Osteocyte (in vitro differentiated cells): ENCODE measurements at regions not wholly inside any gene's neighbourhood (a gene's known extent, or its start where the extent isn't known, plus 50 kb on each side); places are given as distances from the start of the nearest gene placed in this dataset.
A peak's percentile ranks its signal among the peaks of the same experiment; 100 is the strongest.
"Not testable (repeated sequence)": the region's sequence is repeated elsewhere in the genome, so short reads cannot be mapped to it uniquely, and the experiment has no call there.

Source experiments
- DNase-seq: peaks from one replicate; pipeline ENCODE4 v3.0.0; 2021; ENCODE audit warnings: mixed read lengths; ENCODE audit not compliant: unreplicated experiment; ENCODE audit errors: extremely low spot score
- H3K27ac Mint-ChIP-seq: one replicate; pipeline ENCODE4 v1.8.0; 2021; ENCODE audit warnings: mild to moderate bottlenecking, mixed read lengths; ENCODE audit not compliant: unreplicated experiment
- H3K27me3 Mint-ChIP-seq: one replicate; pipeline ENCODE4 v1.8.0; 2021; ENCODE audit warnings: mixed read lengths; ENCODE audit not compliant: unreplicated experiment
- H3K36me3 Mint-ChIP-seq: one replicate; pipeline ENCODE4 v1.8.0; 2021; ENCODE audit warnings: mixed read lengths; ENCODE audit not compliant: unreplicated experiment
- H3K4me1 Mint-ChIP-seq: one replicate; pipeline ENCODE4 v1.8.0; 2021; ENCODE audit warnings: mixed read lengths; ENCODE audit not compliant: unreplicated experiment
- H3K4me3 Mint-ChIP-seq: one replicate; pipeline ENCODE4 v1.8.0; 2021; ENCODE audit warnings: mild to moderate bottlenecking, moderate library complexity, mixed read lengths; ENCODE audit not compliant: unreplicated experiment
- H3K9me3 Mint-ChIP-seq: one replicate; pipeline ENCODE4 v1.8.0; 2021; ENCODE audit warnings: mixed read lengths; ENCODE audit not compliant: unreplicated experiment
- TF ChIP-seq, protein P1 (sequence below): fragments of 200-600 bp; sonication (generic); IDR thresholded peaks from 2 replicates; pipeline ENCODE4 v1.5.0; 2021; ENCODE audit warnings: antibody characterized with exemption, mild to moderate bottlenecking, moderate library complexity

DNA sequence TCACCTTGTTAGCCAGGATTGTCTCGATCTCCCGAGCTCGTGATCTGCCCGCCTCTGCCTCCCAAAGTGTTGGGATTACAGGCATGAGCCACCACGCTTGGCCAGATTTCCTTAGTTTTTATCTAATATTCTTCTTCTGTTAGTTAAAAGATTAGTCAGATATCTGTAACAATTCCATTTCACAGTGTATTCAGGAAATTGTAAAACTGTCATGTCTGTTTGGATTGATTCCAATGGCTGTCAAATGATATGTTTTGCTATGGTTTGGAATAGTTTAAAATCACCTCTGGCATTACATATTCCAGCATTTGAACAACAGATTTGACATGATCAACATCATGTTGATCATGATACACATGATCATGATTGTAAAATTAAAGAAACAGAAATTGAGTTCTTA, 193.6 kb upstream of the DAB2 start:
- Mint-ChIP-seq H3K4me1 (peaks cover 43% of the 10 kb centered on the region), H3K4me3 (no peak overlapping the region), H3K36me3 (no peaks in the 10 kb centered on the region), H3K9me3 (no peaks in the 10 kb centered on the region), H3K27ac (peak overlapping the region; percentile 31), H3K27me3 (no peaks in the 10 kb centered on the region)
- TF ChIP-seq, protein P1, sequence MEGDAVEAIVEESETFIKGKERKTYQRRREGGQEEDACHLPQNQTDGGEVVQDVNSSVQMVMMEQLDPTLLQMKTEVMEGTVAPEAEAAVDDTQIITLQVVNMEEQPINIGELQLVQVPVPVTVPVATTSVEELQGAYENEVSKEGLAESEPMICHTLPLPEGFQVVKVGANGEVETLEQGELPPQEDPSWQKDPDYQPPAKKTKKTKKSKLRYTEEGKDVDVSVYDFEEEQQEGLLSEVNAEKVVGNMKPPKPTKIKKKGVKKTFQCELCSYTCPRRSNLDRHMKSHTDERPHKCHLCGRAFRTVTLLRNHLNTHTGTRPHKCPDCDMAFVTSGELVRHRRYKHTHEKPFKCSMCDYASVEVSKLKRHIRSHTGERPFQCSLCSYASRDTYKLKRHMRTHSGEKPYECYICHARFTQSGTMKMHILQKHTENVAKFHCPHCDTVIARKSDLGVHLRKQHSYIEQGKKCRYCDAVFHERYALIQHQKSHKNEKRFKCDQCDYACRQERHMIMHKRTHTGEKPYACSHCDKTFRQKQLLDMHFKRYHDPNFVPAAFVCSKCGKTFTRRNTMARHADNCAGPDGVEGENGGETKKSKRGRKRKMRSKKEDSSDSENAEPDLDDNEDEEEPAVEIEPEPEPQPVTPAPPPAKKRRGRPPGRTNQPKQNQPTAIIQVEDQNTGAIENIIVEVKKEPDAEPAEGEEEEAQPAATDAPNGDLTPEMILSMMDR = no peak
- DNase-seq = no peak

DNA sequence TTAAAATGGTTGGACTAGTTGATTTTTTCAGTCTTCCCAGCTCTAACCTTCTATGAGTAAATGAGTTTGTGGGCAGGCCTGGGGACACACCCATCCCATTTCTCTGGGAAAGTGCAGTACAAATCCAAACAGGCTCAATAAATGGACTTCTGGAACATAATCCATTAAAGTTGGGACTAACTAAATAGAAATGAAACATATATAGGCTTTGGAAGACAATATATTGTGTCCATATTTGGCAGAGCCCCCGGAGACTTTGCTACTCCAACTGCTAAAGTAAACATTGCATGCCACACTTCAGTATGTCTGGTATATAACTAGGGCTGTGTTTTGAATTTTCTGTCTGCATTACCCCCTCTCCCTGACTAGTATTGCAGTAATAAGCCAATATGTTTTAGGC, 191.4 kb upstream of the DAB2 start:
- H3K27me3 Mint-ChIP-seq = no peaks in the 10 kb centered on the region
- TF ChIP-seq, protein P1 = no peak
- H3K4me3 Mint-ChIP-seq = no peak overlapping the region
- no peak for DNase-seq
- H3K4me1 Mint-ChIP-seq = peaks cover 47% of the 10 kb centered on the region
- peaks cover 4% of the 10 kb centered on the region for H3K9me3 Mint-ChIP-seq
- peak overlapping the region; percentile 93 for H3K27ac Mint-ChIP-seq
- H3K36me3 Mint-ChIP-seq = no peaks in the 10 kb centered on the region

DNA sequence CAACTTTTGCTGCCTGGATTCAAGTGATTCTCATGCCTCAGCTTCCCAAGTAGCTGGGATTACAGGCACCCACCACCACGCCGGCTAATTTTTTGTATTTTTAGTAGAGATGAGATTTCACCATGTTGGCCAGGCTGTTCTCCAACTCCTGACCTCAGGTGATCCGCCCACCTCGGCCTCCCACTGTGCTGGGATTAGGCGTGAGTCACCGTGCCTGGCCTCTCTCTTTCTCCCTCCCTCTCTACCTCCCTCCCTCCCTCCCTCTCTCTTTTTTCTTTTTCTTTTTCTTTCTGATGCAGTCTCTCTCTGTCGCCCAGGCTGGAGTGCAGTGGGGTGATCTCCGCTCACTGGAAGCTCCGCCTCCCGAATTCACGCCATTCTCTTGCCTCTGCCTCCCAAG, 186.3 kb upstream of the DAB2 start:
- H3K4me1 Mint-ChIP-seq = peaks cover 38% of the 10 kb centered on the region

DNA sequence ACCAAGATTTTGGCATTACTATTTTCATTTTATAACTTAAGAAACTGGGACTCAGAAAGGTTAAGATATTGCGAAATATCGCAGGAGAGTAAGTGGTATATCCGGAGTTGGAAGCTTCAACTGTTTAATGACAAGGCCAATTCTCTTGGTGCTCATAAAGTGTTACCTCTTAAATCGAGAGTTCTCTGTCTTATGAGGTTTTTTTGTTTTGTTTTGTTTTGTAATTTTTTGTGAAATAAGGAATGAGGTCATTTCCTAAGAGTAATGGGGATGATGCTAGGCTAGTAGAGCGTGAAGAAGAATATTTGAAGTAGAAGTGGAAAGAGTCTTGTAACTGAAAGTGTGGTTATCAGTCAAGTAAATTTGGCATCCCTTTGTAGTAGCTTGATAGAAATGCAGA, 183.2 kb upstream of the DAB2 start:
- no peak for DNase-seq
- H3K36me3 Mint-ChIP-seq = peaks cover 3% of the 10 kb centered on the region
- peaks cover 40% of the 10 kb centered on the region for H3K4me1 Mint-ChIP-seq
- no peak overlapping the region for H3K4me3 Mint-ChIP-seq
- peak overlapping the region; percentile 42 for H3K27ac Mint-ChIP-seq
- H3K9me3 Mint-ChIP-seq = peaks cover 4% of the 10 kb centered on the region
- TF ChIP-seq, protein P1 = no peak
- H3K27me3 Mint-ChIP-seq = no peaks in the 10 kb centered on the region

More for the DNA sequence above, 186.3 kb upstream of the DAB2 start:
- DNase-seq, H3K27ac Mint-ChIP-seq, H3K4me3 Mint-ChIP-seq, H3K9me3 Mint-ChIP-seq, H3K36me3 Mint-ChIP-seq, H3K27me3 Mint-ChIP-seq: not testable (repeated sequence)

DNA sequence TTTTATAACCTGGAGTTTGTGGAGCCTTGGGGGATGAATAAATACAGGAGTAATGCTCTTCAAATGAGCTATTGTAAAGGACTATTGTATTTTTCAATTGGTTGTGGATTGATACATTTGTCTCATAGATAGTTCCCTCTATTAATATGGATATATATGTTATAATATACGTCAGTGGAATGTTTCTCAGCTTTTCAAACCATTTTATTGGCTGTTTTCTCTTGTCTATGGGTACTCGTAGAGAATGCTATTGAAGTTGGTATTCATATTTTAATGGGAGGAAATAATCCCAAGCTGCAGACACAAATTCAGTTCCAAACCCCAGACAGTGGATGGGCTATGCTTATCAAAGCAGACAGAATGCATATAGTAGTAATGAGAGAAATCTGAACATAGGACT, 181.8 kb upstream of the DAB2 start:
- no peaks in the 10 kb centered on the region for H3K27me3 Mint-ChIP-seq
- no peak for DNase-seq
- peak overlapping the region; percentile 78 for H3K27ac Mint-ChIP-seq
- H3K9me3 Mint-ChIP-seq = peaks cover under 1% of the 10 kb centered on the region
- peaks cover 3% of the 10 kb centered on the region for H3K36me3 Mint-ChIP-seq
- no peak overlapping the region for H3K4me3 Mint-ChIP-seq
- TF ChIP-seq, protein P1 = no peak
- peaks cover 43% of the 10 kb centered on the region for H3K4me1 Mint-ChIP-seq
